Panc1 (cell line): ENCODE measurements at regions not wholly inside any gene's neighbourhood (a gene's known extent, or its start where the extent isn't known, plus 50 kb on each side); places are given as distances from the start of the nearest gene placed in this dataset.

Source experiments
- ATAC-seq: fragments of 200-7000 bp; cut with Tn5 transposase; 2 replicates; pipeline ENCODE4 v1.9.1; 2020; ENCODE audit warnings: mild to moderate bottlenecking, moderate library complexity
- BruUV-seq: library from RNA; stranded (reverse); fragments of 400-500 nt; replicated peaks from 2 replicates; lab custom pipeline; 2021; lab: Mats Ljungman, UMichigan
- CTCF ChIA-PET: fragments of 300-600 bp; sonication (Branson Sonifier 250); formaldehyde crosslinking; loops from one replicate; lab custom pipeline; 2022; ENCODE audit warnings: antibody characterized with exemption; lab: Charles Lee
- POLR2A ChIA-PET: fragments of 300-600 bp; sonication (Branson Sonifier 250); formaldehyde crosslinking; loops from one replicate; lab custom pipeline; 2022; ENCODE audit warnings: antibody characterized with exemption; lab: Charles Lee
- DNase-seq: peaks from one replicate; pipeline ENCODE4 v3.0.0-alpha.2; 2010; ENCODE audit warnings: low read depth, low spot score
- H3K27ac ChIP-seq: 2 replicates; pipeline ENCODE4 v1.5.1; 2011; ENCODE audit warnings: mild to moderate bottlenecking, low read length, inconsistent platforms
- H3K27me3 ChIP-seq: fragments of 200-500 bp; sonication (Bioruptor generic); 2 replicates; pipeline ENCODE4 v1.6.0; 2014; ENCODE audit warnings: low read length, inconsistent platforms; ENCODE audit not compliant: control insufficient read depth, insufficient read depth
- H3K36me3 ChIP-seq: fragments of 200-500 bp; sonication (Bioruptor generic); 2 replicates; pipeline ENCODE4 v1.5.1; 2014; ENCODE audit warnings: inconsistent platforms, mild to moderate bottlenecking, low read length, moderate library complexity; ENCODE audit not compliant: control insufficient read depth, insufficient read depth
- H3K4me1 ChIP-seq: 2 replicates; pipeline ENCODE4 v1.5.1; 2011; ENCODE audit warnings: inconsistent platforms, mild to moderate bottlenecking, low read length, moderate library complexity; ENCODE audit not compliant: control insufficient read depth, insufficient read depth
- H3K4me3 ChIP-seq, 2 experiments: 2 replicates each; pipeline ENCODE4 v1.5.1; 2011 to 2012; ENCODE audit warnings: low read depth in 2 of 2, low read length in 2 of 2, mild to moderate bottlenecking in 2 of 2, inconsistent platforms in 1 of 2, moderate library complexity in 1 of 2
- H3K9me3 ChIP-seq: fragments of 200-500 bp; sonication (Bioruptor generic); 2 replicates; pipeline ENCODE4 v1.5.1; 2014; ENCODE audit warnings: low read depth, mild to moderate bottlenecking, inconsistent platforms, low read length, moderate library complexity; ENCODE audit not compliant: control insufficient read depth, insufficient read depth
- CTCF ChIP-seq: fragments of 450-650 bp; IDR thresholded peaks from 2 replicates; pipeline ENCODE4 v1.5.1; 2017; ENCODE audit warnings: mild to moderate bottlenecking
- POLR2AphosphoS5 ChIP-seq: IDR thresholded peaks from 2 replicates; pipeline ENCODE4 v1.6.1; 2012; ENCODE audit warnings: mild to moderate bottlenecking, low read depth, low read length, moderate library complexity
- REST ChIP-seq, 2 experiments: IDR thresholded peaks; 2 replicates each; pipeline ENCODE4 v1.6.1; 2011 to 2012; ENCODE audit warnings: low read depth in 2 of 2, control low read depth in 1 of 2, low read length in 1 of 2, mild to moderate bottlenecking in 1 of 2, moderate library complexity in 1 of 2; ENCODE audit not compliant: insufficient read depth in 1 of 2
- SIN3A ChIP-seq: IDR thresholded peaks from 2 replicates; pipeline ENCODE4 v1.6.1; 2012; ENCODE audit warnings: low read depth, mild to moderate bottlenecking, low read length, moderate library complexity, borderline replicate concordance; ENCODE audit not compliant: insufficient read depth
- TCF7L2 ChIP-seq: IDR thresholded peaks from 2 replicates; pipeline ENCODE4 v1.6.1; 2011; ENCODE audit warnings: mild to moderate bottlenecking, low read depth, low read length, inconsistent platforms
- in situ Hi-C: cut with HindIII; loops from 2 replicates; pipeline ENCODE4 v1.10.0; 2016; ENCODE audit warnings: low sequenced_read_pairs, low pct_unique_long_range_greater_than_20kb
- intact Hi-C: fragments of 100-400 bp; cut with micrococcal nuclease; formaldehyde crosslinking; loops from one replicate; pipeline ENCODE4 v1.10.0; 2022; ENCODE audit not compliant: unreplicated experiment

GRCh38 chr12:111310076-111310870 is 58.6 kb downstream of the PHETA1 start:
- ChIA-PET POLR2A (no interaction called here), CTCF (interaction anchor here (0.7 to 1.0 kb wide), 2 partner anchors 9 to 13 kb away, joined by 4 to 5 read pairs; no protein-coding TSS in a partner anchor)
- Histone ChIP-seq H3K27me3 (no peaks in the 10 kb centered on the region), H3K36me3 (no peaks in the 10 kb centered on the region), H3K4me3 (no peak overlapping the region), H3K27ac (no peak overlapping the region), H3K4me1 (peaks cover 2% of the 10 kb centered on the region; the same call in 1 of the 2 replicates), H3K9me3 (no peaks in the 10 kb centered on the region)
- DNase-seq (no peak), ATAC-seq (no peak)
- in situ Hi-C loops = no loop called here
- intact Hi-C loops = loop anchor here (5.0 kb wide), 1 partner anchor 288 kb away; no protein-coding TSS in a partner anchor
- BruUV-seq = no TSS peak
- no peak for TF ChIP-seq REST (IDR thresholded peaks at IDR 0.05; ENCODE audit: insufficient read depth in 1 of 2, low read depth in 2 of 2, low read length in 1 of 2)
- no peak for TF ChIP-seq TCF7L2
- no peak for TF ChIP-seq CTCF
- no peak for TF ChIP-seq POLR2AphosphoS5

- CTCF ChIA-PET = no interaction called here
- H3K27me3 ChIP-seq = no peaks in the 10 kb centered on the region
- no TSS peak for BruUV-seq
- intact Hi-C loops = no loop called here
- peaks cover 6% of the 10 kb centered on the region; the same call in 1 of the 2 replicates for H3K9me3 ChIP-seq
- no peaks in the 10 kb centered on the region for H3K36me3 ChIP-seq
- H3K27ac ChIP-seq = no peak overlapping the region
- in situ Hi-C loops = no loop called here
- H3K4me3 ChIP-seq = no peak overlapping the region
- POLR2A ChIA-PET = no interaction called here
- peaks cover 2% of the 10 kb centered on the region; the same call in 1 of the 2 replicates for H3K4me1 ChIP-seq
- ATAC-seq (no peak), DNase-seq (no peak)
- TF ChIP-seq CTCF (no peak), SIN3A (no peak), REST (IDR thresholded peaks at IDR 0.05; ENCODE audit: insufficient read depth in 1 of 2, low read depth in 2 of 2, low read length in 1 of 2) (no peak)
Observed at GRCh38 chr12:111309584-111309983, 59.3 kb downstream of the PHETA1 start.
